Right atrium auricular region (tissue), 2 donors: ENCODE measurements at regions not wholly inside any gene's neighbourhood (a gene's known extent, or its start where the extent isn't known, plus 50 kb on each side); places are given as distances from the start of the nearest gene placed in this dataset.

Experiments
- DNase-seq: peaks from one replicate; pipeline ENCODE4 v3.0.0-alpha.2; 2019; ENCODE audit warnings: low spot score
- H3K27ac ChIP-seq, 2 donors: fragments of 200-600 bp; sonication (generic); 1 replicate in 1 of 2; 2 replicates in 1 of 2; pipeline ENCODE4 v1.5.1; 2016 to 2019
- H3K27me3 ChIP-seq, 2 donors: fragments of 200-600 bp; sonication (generic); one replicate each; pipeline versions ENCODE4 v1.5.1 to v1.6.0; 2017 to 2019
- H3K36me3 ChIP-seq: fragments of 200-600 bp; sonication (generic); one replicate; pipeline ENCODE4 v1.5.1; 2016
- H3K4me1 ChIP-seq, 2 donors: fragments of 200-600 bp; sonication (generic); one replicate each; pipeline versions ENCODE4 v1.5.1 to v1.6.0; 2017 to 2019
- H3K4me3 ChIP-seq, 2 donors: fragments of 200-600 bp; sonication (generic); 1 replicate in 1 of 2; 2 replicates in 1 of 2; pipeline ENCODE4 v1.5.1; 2017 to 2019; ENCODE audit warnings: mild to moderate bottlenecking in 1 of 2, moderate library complexity in 1 of 2
- H3K9me3 ChIP-seq, 2 donors: fragments of 200-600 bp; sonication (generic); one replicate each; pipeline ENCODE4 v1.5.1; 2019
- CTCF ChIP-seq, 2 donors: fragments of 200-600 bp; sonication (generic); IDR thresholded peaks; one replicate each; pipeline ENCODE4 v1.5.1; 2019; ENCODE audit warnings: antibody characterized with exemption in 2 of 2

- no peak for DNase-seq
- H3K4me3 ChIP-seq: no peak overlapping the region
- no peak for TF ChIP-seq CTCF (IDR thresholded peaks at IDR 0.05)
- H3K27me3 ChIP-seq: no peaks in the 10 kb centered on the region
- H3K27ac ChIP-seq: no peak overlapping the region
- H3K4me1 ChIP-seq: no peaks in the 10 kb centered on the region
- H3K9me3 ChIP-seq: peaks cover 0 to 16% of the 10 kb centered on the region in 2 donors
- no peaks in the 10 kb centered on the region for H3K36me3 ChIP-seq
Measured at GRCh38 chr14:99073431-99073830, 198.6 kb downstream of the BCL11B start.

GRCh38 chr14:99075061-99075460 is 196.9 kb downstream of the BCL11B start:
- no peaks in the 10 kb centered on the region for H3K36me3 ChIP-seq
- H3K4me3 ChIP-seq: no peak overlapping the region
- H3K27ac ChIP-seq: no peak overlapping the region
- no peak for TF ChIP-seq CTCF (IDR thresholded peaks at IDR 0.05)
- H3K9me3 ChIP-seq: peaks cover 0 to 14% of the 10 kb centered on the region in 2 donors
- no peaks in the 10 kb centered on the region for H3K27me3 ChIP-seq
- H3K4me1 ChIP-seq: no peaks in the 10 kb centered on the region
- DNase-seq: no peak

- Histone ChIP-seq H3K4me1 (no peaks in the 10 kb centered on the region), H3K27me3 (no peaks in the 10 kb centered on the region), H3K9me3 (peaks cover 0 to 17% of the 10 kb centered on the region in 2 donors), H3K36me3 (no peaks in the 10 kb centered on the region), H3K27ac (no peak overlapping the region), H3K4me3 (no peak overlapping the region)
- TF ChIP-seq CTCF (IDR thresholded peaks at IDR 0.05): no peak
- no peak for DNase-seq
Measured at GRCh38 chr14:99075771-99076375, 196.1 kb downstream of the BCL11B start.

- Histone ChIP-seq H3K4me3 (no peak overlapping the region), H3K9me3 (peaks cover 0 to 13% of the 10 kb centered on the region in 2 donors), H3K36me3 (no peaks in the 10 kb centered on the region), H3K27me3 (no peaks in the 10 kb centered on the region), H3K4me1 (no peaks in the 10 kb centered on the region), H3K27ac (no peak overlapping the region)
- TF ChIP-seq CTCF (IDR thresholded peaks at IDR 0.05): no peak
- DNase-seq: no peak
Measured at GRCh38 chr14:99077076-99077843, 194.7 kb downstream of the BCL11B start.

GRCh38 chr14:99077844-99078236 is 194.2 kb downstream of the BCL11B start:
- no peak overlapping the region for H3K27ac ChIP-seq
- no peaks in the 10 kb centered on the region for H3K36me3 ChIP-seq
- no peaks in the 10 kb centered on the region for H3K4me1 ChIP-seq
- peaks cover 0 to 13% of the 10 kb centered on the region in 2 donors for H3K9me3 ChIP-seq
- DNase-seq: no peak
- H3K27me3 ChIP-seq: no peaks in the 10 kb centered on the region
- TF ChIP-seq CTCF (IDR thresholded peaks at IDR 0.05): no peak
- no peak overlapping the region for H3K4me3 ChIP-seq
